ENCODE measurements at regions not wholly inside any gene's neighbourhood (a gene's known extent, or its start where the extent isn't known, plus 50 kb on each side); places are given as distances from the start of the nearest gene placed in this dataset.

GRCh38 chr11:27187848-27188621 lies 147.4 kb downstream of the BBOX1 start:
- ChIA-PET CTCF (interaction anchor here (3.6 kb wide), 1 partner anchor 297 kb away, joined by 33 read pairs; no protein-coding TSS in a partner anchor), POLR2A (no interaction called here)
- TF ChIP-seq EZH2 (IDR thresholded peaks at IDR 0.05; ENCODE audit: borderline replicate concordance, insufficient read depth, low read depth, low read length, poor library complexity, severe bottlenecking) (no peak), CTCF (IDR thresholded peaks at IDR 0.05) (no peak)
- no peaks in the 10 kb centered on the region for H3K27me3 ChIP-seq (replicated peaks in 1 of 4; ENCODE audit: control extremely low read depth in 1 of 4, control insufficient read depth in 3 of 4, insufficient read depth in 4 of 4, low read length in 3 of 4)
- no peak overlapping the region for H3K4me3 ChIP-seq (ENCODE audit: control extremely low read depth in 1 of 5, extremely low read depth in 1 of 5, insufficient read depth in 1 of 5, low read depth in 2 of 5, low read length in 4 of 5)
- Mint-ChIP-seq H3K4me1 (no peaks in the 10 kb centered on the region), H3K27ac (no peak overlapping the region), H3K27me3 (peaks cover 32% of the 10 kb centered on the region), H3K9me3 (ENCODE audit: insufficient read depth) (no peaks in the 10 kb centered on the region), H3K4me3 (no peak overlapping the region)
- H3K4me1 ChIP-seq (ENCODE audit: control insufficient read depth in 2 of 2, insufficient read depth in 2 of 2, low read length in 2 of 2) = no peaks in the 10 kb centered on the region
- H3K9me3 ChIP-seq (ENCODE audit: control extremely low read depth in 1 of 3, control insufficient read depth in 2 of 3, insufficient read depth in 1 of 3, low read length in 2 of 3) = no peaks in the 10 kb centered on the region
- no peak for ATAC-seq (ENCODE audit: low read depth)
- no peaks in the 10 kb centered on the region for H4K20me1 ChIP-seq (ENCODE audit: control insufficient read depth, insufficient read depth, low read length, poor library complexity, severe bottlenecking)
- no peak for DNase-seq
- no peak overlapping the region for H3K4me2 ChIP-seq (replicated peaks; ENCODE audit: low read depth, low read length, poor library complexity, severe bottlenecking)
- no peaks in the 10 kb centered on the region for H3K36me3 ChIP-seq (replicated peaks in 1 of 2; ENCODE audit: control extremely low read depth in 1 of 2, control insufficient read depth in 1 of 2, extremely low read depth in 1 of 2, insufficient read depth in 2 of 2, low read length in 1 of 2)
- no peak overlapping the region for H3K27ac ChIP-seq (ENCODE audit: low read length in 2 of 2)
- H3K79me2 ChIP-seq (ENCODE audit: control insufficient read depth, insufficient read depth, low read length) = no peaks in the 10 kb centered on the region
- no peak overlapping the region for H2AFZ ChIP-seq (ENCODE audit: insufficient read depth, low read depth, low read length, poor library complexity, severe bottlenecking)
- no peak overlapping the region for H3K9ac ChIP-seq (ENCODE audit: low read length)
- 90% methylated on average over 2 of the region's 5 CpGs for WGBS (ENCODE audit: insufficient coverage)
- intact Hi-C loops (cut with micrococcal nuclease) = no loop called here

GRCh38 chr11:27187075-27187847 lies 146.6 kb downstream of the BBOX1 start:
- no peaks in the 10 kb centered on the region for H4K20me1 ChIP-seq (ENCODE audit: control insufficient read depth, insufficient read depth, low read length, poor library complexity, severe bottlenecking)
- H3K4me3 ChIP-seq (ENCODE audit: control extremely low read depth in 1 of 5, extremely low read depth in 1 of 5, insufficient read depth in 1 of 5, low read depth in 2 of 5, low read length in 4 of 5) = no peak overlapping the region
- H3K36me3 ChIP-seq (replicated peaks in 1 of 2; ENCODE audit: control extremely low read depth in 1 of 2, control insufficient read depth in 1 of 2, extremely low read depth in 1 of 2, insufficient read depth in 2 of 2, low read length in 1 of 2) = no peaks in the 10 kb centered on the region
- Mint-ChIP-seq H3K27me3 (peaks cover 32% of the 10 kb centered on the region), H3K4me1 (no peaks in the 10 kb centered on the region), H3K27ac (no peak overlapping the region), H3K9me3 (ENCODE audit: insufficient read depth) (no peaks in the 10 kb centered on the region), H3K4me3 (no peak overlapping the region)
- H3K9ac ChIP-seq (ENCODE audit: low read length) = no peak overlapping the region
- no peak overlapping the region for H3K27ac ChIP-seq (ENCODE audit: low read length in 2 of 2)
- ChIA-PET CTCF (interaction anchor here (0.6 to 3.6 kb wide), 3 partner anchors 109 to 358 kb away, joined by 4 to 33 read pairs (median 6); no protein-coding TSS in a partner anchor), POLR2A (no interaction called here)
- H3K79me2 ChIP-seq (ENCODE audit: control insufficient read depth, insufficient read depth, low read length) = no peaks in the 10 kb centered on the region
- DNase-seq = no peak
- no peaks in the 10 kb centered on the region for H3K9me3 ChIP-seq (ENCODE audit: control extremely low read depth in 1 of 3, control insufficient read depth in 2 of 3, insufficient read depth in 1 of 3, low read length in 2 of 3)
- H3K4me2 ChIP-seq (replicated peaks; ENCODE audit: low read depth, low read length, poor library complexity, severe bottlenecking) = no peak overlapping the region
- 81% methylated on average over 3 of the region's 4 CpGs for WGBS (ENCODE audit: insufficient coverage)
- no peak for ATAC-seq (ENCODE audit: low read depth)
- H3K27me3 ChIP-seq (replicated peaks in 1 of 4; ENCODE audit: control extremely low read depth in 1 of 4, control insufficient read depth in 3 of 4, insufficient read depth in 4 of 4, low read length in 3 of 4) = no peaks in the 10 kb centered on the region
- H2AFZ ChIP-seq (ENCODE audit: insufficient read depth, low read depth, low read length, poor library complexity, severe bottlenecking) = no peak overlapping the region
- TF ChIP-seq EZH2 (IDR thresholded peaks at IDR 0.05; ENCODE audit: borderline replicate concordance, insufficient read depth, low read depth, low read length, poor library complexity, severe bottlenecking) (no peak), CTCF (IDR thresholded peaks at IDR 0.05) (no peak)
- intact Hi-C loops (cut with micrococcal nuclease) = no loop called here
- H3K4me1 ChIP-seq (ENCODE audit: control insufficient read depth in 2 of 2, insufficient read depth in 2 of 2, low read length in 2 of 2) = no peaks in the 10 kb centered on the region

Measured in B cell (primary cell).